H1 (cell line): ENCODE measurements at regions not wholly inside any gene's neighbourhood (a gene's known extent, or its start where the extent isn't known, plus 50 kb on each side); places are given as distances from the start of the nearest gene placed in this dataset.

Experiments used
- JUN ChIP-seq: IDR thresholded peaks from 2 replicates; pipeline ENCODE4 v1.6.1; 2011; ENCODE audit warnings: low read depth, mild to moderate bottlenecking, improper control_type of control experiment, low read length
- MAX ChIP-seq: IDR thresholded peaks from 2 replicates; pipeline ENCODE4 v1.6.1; 2012; ENCODE audit warnings: inconsistent platforms
- SP1 ChIP-seq: IDR thresholded peaks from 2 replicates; pipeline ENCODE4 v1.6.1; 2011; ENCODE audit warnings: low read depth, low read length
- SP4 ChIP-seq: IDR thresholded peaks from 2 replicates; pipeline ENCODE4 v1.6.1; 2012; ENCODE audit warnings: low read length, inconsistent platforms
- YY1 ChIP-seq: IDR thresholded peaks from 2 replicates; pipeline ENCODE4 v1.6.1; 2011; ENCODE audit warnings: low read depth, mild to moderate bottlenecking, low read length

DNA sequence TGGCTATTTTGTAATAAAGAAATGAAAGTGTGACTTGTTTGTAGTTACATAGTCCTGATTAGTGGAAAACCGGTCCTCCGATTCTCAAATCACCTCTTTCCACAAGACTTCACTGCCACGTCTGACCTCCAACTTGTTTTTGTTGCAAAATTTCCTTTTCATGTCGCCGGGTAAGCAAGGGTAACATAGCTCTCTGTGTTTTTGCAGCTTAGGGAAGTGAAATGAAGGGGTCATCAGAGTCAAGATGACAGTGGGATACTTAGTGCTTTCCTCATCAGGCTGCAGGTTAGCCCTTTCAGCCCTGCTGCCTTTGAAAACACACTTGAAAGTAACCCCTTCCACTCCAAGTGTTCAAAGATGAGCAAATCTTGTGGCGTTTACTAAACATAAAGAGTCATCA is 217.9 kb downstream of the USP25 start (continued):
- TF ChIP-seq MAX (no peak), SP4 (no peak), SP1 (no peak), YY1 (no peak), JUN (no peak)
